Spleen (tissue), 7 donors: ENCODE measurements at regions not wholly inside any gene's neighbourhood (a gene's known extent, or its start where the extent isn't known, plus 50 kb on each side); places are given as distances from the start of the nearest gene placed in this dataset.

Experiments
- POLR2A ChIP-seq, 3 donors: fragments of 450-650 bp; IDR thresholded peaks; one replicate each; pipeline ENCODE4 v1.5.1; 2017; ENCODE audit warnings: antibody characterized with exemption in 3 of 3, mild to moderate bottlenecking in 1 of 3
- POLR2AphosphoS5 ChIP-seq, 3 donors: sonication (generic); formaldehyde crosslinking; IDR thresholded peaks; one replicate each; pipeline ENCODE4 v1.5.1; 2017; ENCODE audit warnings: antibody characterized with exemption in 3 of 3
- TF ChIP-seq, protein P1 (sequence below), 11 experiments: fragments of 200-600 bp in 7 of 11; fragments of 450-650 bp in 4 of 11; sonication (generic) in 4 of 11; IDR thresholded peaks in 8 of 11; conservative IDR thresholded peaks in 3 of 11; 1 replicate in 7 of 11; 2 replicates in 4 of 11; pipeline versions ENCODE4 v1.4.0 to v1.8.0; 2016 to 2021; ENCODE audit warnings: antibody characterized with exemption in 11 of 11, inconsistent platforms in 4 of 11, mild to moderate bottlenecking in 1 of 11
- donor health status: DM: no; HTN: no; CAD: no; lungs with moderate emphysema.
- donor health status: DM: no; HTN: no; CAD: no.
- donor health status: DM: no; HTN: no; CAD: no.

DNA sequence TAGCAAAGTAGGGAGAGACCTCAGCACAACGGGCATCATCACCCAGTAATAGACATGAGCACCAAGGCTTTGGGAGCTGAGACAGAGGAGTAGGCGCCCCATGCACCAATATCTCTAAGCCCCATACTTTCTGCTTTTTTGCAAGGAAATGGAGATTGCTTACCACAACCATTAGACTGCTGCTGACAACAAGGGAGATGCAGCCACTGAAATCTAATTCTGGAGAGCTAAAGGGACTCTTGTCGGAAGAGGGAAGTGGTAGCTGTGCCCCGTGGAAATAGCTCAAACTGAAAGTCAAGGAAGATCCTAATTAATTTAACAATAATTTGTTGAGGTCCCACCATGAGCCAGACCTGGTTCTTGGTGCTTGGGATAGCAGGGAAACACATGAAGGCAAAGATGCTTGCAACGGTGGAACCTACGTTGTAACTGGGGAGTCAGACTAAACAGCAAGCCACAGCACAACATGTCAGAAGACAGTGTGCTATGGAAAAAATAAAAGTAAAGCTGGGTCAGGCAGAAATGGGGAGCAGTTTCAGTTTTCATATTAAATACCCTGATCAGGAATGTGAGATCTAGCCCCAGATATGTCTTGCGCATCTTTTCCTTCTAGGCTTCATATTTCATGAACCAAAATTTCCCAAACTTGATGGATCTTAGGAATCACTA is 1131.0 kb downstream of the BCL11B start:
- TF ChIP-seq POLR2A (IDR thresholded peaks at IDR 0.05): no peak
- TF ChIP-seq, protein P1, sequence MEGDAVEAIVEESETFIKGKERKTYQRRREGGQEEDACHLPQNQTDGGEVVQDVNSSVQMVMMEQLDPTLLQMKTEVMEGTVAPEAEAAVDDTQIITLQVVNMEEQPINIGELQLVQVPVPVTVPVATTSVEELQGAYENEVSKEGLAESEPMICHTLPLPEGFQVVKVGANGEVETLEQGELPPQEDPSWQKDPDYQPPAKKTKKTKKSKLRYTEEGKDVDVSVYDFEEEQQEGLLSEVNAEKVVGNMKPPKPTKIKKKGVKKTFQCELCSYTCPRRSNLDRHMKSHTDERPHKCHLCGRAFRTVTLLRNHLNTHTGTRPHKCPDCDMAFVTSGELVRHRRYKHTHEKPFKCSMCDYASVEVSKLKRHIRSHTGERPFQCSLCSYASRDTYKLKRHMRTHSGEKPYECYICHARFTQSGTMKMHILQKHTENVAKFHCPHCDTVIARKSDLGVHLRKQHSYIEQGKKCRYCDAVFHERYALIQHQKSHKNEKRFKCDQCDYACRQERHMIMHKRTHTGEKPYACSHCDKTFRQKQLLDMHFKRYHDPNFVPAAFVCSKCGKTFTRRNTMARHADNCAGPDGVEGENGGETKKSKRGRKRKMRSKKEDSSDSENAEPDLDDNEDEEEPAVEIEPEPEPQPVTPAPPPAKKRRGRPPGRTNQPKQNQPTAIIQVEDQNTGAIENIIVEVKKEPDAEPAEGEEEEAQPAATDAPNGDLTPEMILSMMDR (IDR thresholded peaks at IDR 0.05 in 8 of 11, conservative IDR thresholded peaks at IDR 0.05 in 3 of 11): no peak
- TF ChIP-seq POLR2AphosphoS5 (IDR thresholded peaks at IDR 0.05): no peak
